GM23338 (cell line): ENCODE measurements at regions not wholly inside any gene's neighbourhood (a gene's known extent, or its start where the extent isn't known, plus 50 kb on each side); places are given as distances from the start of the nearest gene placed in this dataset.

ENCODE experiments used
- ATAC-seq: fragments of 200-7000 bp; cut with Tn5 transposase; 3 replicates; pipeline ENCODE4 v1.9.1; 2020
- DNase-seq: peaks from one replicate; pipeline ENCODE4 v3.0.0-alpha.2; 2015; ENCODE audit warnings: low spot score
- H2AFZ ChIP-seq: fragments of 200-600 bp; sonication (generic); 2 replicates; pipeline ENCODE4 v1.8.0; 2016; ENCODE audit warnings: antibody characterized with exemption, mild to moderate bottlenecking, moderate library complexity
- H3F3A ChIP-seq: fragments of 200-600 bp; sonication (generic); replicated peaks from 2 replicates; pipeline ENCODE4 v1.8.0; 2017; ENCODE audit warnings: antibody characterized with exemption, mixed run types, low read depth
- H3K27ac ChIP-seq: fragments of 200-600 bp; sonication (generic); 2 replicates; pipeline ENCODE4 v1.6.1; 2016; ENCODE audit warnings: low read depth
- H3K27me3 ChIP-seq: fragments of 200-600 bp; sonication (generic); 2 replicates; pipeline ENCODE4 v1.8.0; 2016; ENCODE audit warnings: mild to moderate bottlenecking, mixed run types, moderate library complexity; ENCODE audit not compliant: insufficient read depth
- H3K36me3 ChIP-seq: fragments of 200-600 bp; sonication (generic); 2 replicates; pipeline ENCODE4 v1.8.0; 2016; ENCODE audit warnings: mild to moderate bottlenecking; ENCODE audit not compliant: insufficient read depth
- H3K4me1 ChIP-seq: fragments of 200-600 bp; sonication (generic); 2 replicates; pipeline ENCODE4 v1.8.0; 2016; ENCODE audit warnings: mild to moderate bottlenecking, moderate library complexity; ENCODE audit not compliant: insufficient read depth
- H3K4me2 ChIP-seq: fragments of 200-600 bp; sonication (generic); 2 replicates; pipeline ENCODE4 v1.7.1; 2017; ENCODE audit warnings: mixed run types
- H3K4me3 ChIP-seq: fragments of 200-600 bp; sonication (generic); 2 replicates; pipeline ENCODE4 v1.6.1; 2016; ENCODE audit warnings: mixed run types
- H3K79me2 ChIP-seq: fragments of 200-600 bp; sonication (generic); replicated peaks from 2 replicates; pipeline ENCODE4 v1.8.0; 2017; ENCODE audit warnings: mild to moderate bottlenecking; ENCODE audit not compliant: insufficient read depth
- H3K9me2 ChIP-seq: fragments of 200-600 bp; sonication (generic); 2 replicates; pipeline ENCODE4 v1.8.0; 2017; ENCODE audit not compliant: insufficient read depth
- H4K20me1 ChIP-seq: fragments of 200-600 bp; sonication (generic); replicated peaks from 2 replicates; pipeline ENCODE4 v1.8.0; 2017; ENCODE audit warnings: mild to moderate bottlenecking; ENCODE audit not compliant: insufficient read depth
- H3K27ac Mint-ChIP-seq: 2 replicates; pipeline ENCODE4 v1.8.0; 2020; ENCODE audit warnings: inconsistent platforms, mild to moderate bottlenecking, moderate library complexity, mixed read lengths
- H3K27me3 Mint-ChIP-seq: 3 replicates; pipeline ENCODE4 v1.8.0; 2022; ENCODE audit warnings: low read depth, mild to moderate bottlenecking, moderate library complexity, mixed read lengths, inconsistent platforms; ENCODE audit not compliant: insufficient read depth, poor library complexity
- H3K36me3 Mint-ChIP-seq: 3 replicates; pipeline ENCODE4 v1.8.0; 2021; ENCODE audit warnings: low read depth, mild to moderate bottlenecking, inconsistent platforms, moderate library complexity, mixed read lengths
- H3K4me1 Mint-ChIP-seq: 3 replicates; pipeline ENCODE4 v1.8.0; 2020; ENCODE audit warnings: mild to moderate bottlenecking, inconsistent platforms, mixed read lengths
- H3K4me3 Mint-ChIP-seq: 3 replicates; pipeline ENCODE4 v1.8.0; 2021; ENCODE audit warnings: moderate library complexity, mild to moderate bottlenecking, inconsistent platforms, mixed read lengths
- H3K9me3 Mint-ChIP-seq: 3 replicates; pipeline ENCODE4 v1.8.0; 2020; ENCODE audit warnings: moderate library complexity, mild to moderate bottlenecking, inconsistent platforms, mixed read lengths
- CREB1 ChIP-seq: fragments of 250-450 bp; sonication (Bioruptor Pico); IDR thresholded peaks from 2 replicates; pipeline ENCODE4 v1.5.0; 2020; ENCODE audit warnings: low read depth, mild to moderate bottlenecking, moderate library complexity
- EZH2 ChIP-seq: fragments of 200-600 bp; sonication (generic); IDR thresholded peaks from one replicate; pipeline ENCODE4 v1.8.0; 2017; ENCODE audit warnings: antibody characterized with exemption, mild to moderate bottlenecking, low read depth; ENCODE audit not compliant: unreplicated experiment
- EZH2phosphoT487 ChIP-seq: fragments of 200-600 bp; sonication (generic); IDR thresholded peaks from one replicate; pipeline ENCODE4 v1.8.1; 2018; ENCODE audit warnings: antibody characterized with exemption; ENCODE audit not compliant: unreplicated experiment
- JUNB ChIP-seq: IDR thresholded peaks from one replicate; pipeline ENCODE4 v1.6.1; 2016; ENCODE audit warnings: antibody characterized with exemption; ENCODE audit not compliant: unreplicated experiment
- NANOG ChIP-seq: IDR thresholded peaks from 2 replicates; pipeline ENCODE4 v1.6.1; 2016; ENCODE audit warnings: antibody characterized with exemption, borderline replicate concordance
- POLR2AphosphoS5 ChIP-seq: IDR thresholded peaks from 2 replicates; pipeline ENCODE4 v1.6.1; 2016; ENCODE audit warnings: antibody characterized with exemption, low read depth
- STAT1 ChIP-seq: IDR thresholded peaks from one replicate; pipeline ENCODE4 v1.6.1; 2016; ENCODE audit warnings: antibody characterized with exemption; ENCODE audit not compliant: unreplicated experiment
- ZNF114 ChIP-seq: fragments of 250-450 bp; sonication (Bioruptor Pico); IDR thresholded peaks from 2 replicates; pipeline ENCODE4 v1.5.0; 2020; ENCODE audit warnings: mild to moderate bottlenecking, moderate library complexity
- ZNF331 ChIP-seq: fragments of 250-450 bp; sonication (Bioruptor Pico); IDR thresholded peaks from 2 replicates; pipeline ENCODE4 v1.5.0; 2020; ENCODE audit warnings: low read depth, mild to moderate bottlenecking, moderate library complexity
- TF ChIP-seq, protein P1 (sequence below), 2 experiments: fragments of 200-600 bp in 1 of 2; sonication (generic) in 1 of 2; conservative IDR thresholded peaks; 2 replicates each; pipeline versions ENCODE4 v1.5.1 to v1.6.1; 2016 to 2017; ENCODE audit warnings: antibody characterized with exemption in 2 of 2, low read depth in 2 of 2, mild to moderate bottlenecking in 2 of 2, moderate library complexity in 1 of 2
- TF ChIP-seq, protein P2 (sequence below): IDR thresholded peaks from 2 replicates; pipeline ENCODE4 v1.6.1; 2016; ENCODE audit warnings: antibody characterized with exemption
- TF ChIP-seq, protein P3 (sequence below): IDR thresholded peaks from one replicate; pipeline ENCODE4 v1.6.1; 2018; ENCODE audit warnings: antibody characterized with exemption; ENCODE audit not compliant: unreplicated experiment

DNA sequence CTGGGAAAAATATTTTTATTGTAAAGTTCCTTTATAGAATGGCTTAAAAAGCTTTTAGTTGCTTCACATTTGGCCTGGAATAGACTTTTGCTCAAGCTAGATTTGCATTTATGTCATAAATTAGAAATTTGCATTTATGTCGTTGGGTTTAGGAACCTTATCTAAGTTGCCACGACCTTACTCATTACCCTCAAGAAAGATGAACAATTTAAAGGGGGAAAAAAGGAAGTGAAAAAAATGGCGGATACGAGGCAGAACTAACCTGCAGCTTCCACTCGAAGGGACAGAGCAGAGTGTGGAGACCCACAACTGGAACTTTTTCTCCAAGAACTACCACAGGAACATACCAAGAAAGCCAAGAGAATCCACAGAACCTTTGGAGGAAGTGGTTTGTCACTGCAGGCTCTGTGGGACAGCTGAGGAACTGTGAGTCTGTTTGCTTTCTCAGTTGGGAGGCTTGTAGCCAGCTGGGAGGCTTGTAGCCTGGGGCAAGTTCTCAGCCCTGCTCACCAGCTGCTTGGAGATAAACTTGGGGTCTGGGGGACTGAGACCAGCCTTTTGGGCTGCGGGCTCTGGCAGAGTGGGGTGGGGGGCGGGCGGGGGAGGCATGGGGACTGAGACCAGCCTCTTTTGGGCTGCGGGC, 349.9 kb upstream of the MEIS1 start (continued):
- no peak for TF ChIP-seq CREB1 (CRISPR knock-in tag)
- TF ChIP-seq STAT1 = no peak
- TF ChIP-seq EZH2 = no peak
- no peak for TF ChIP-seq ZNF114 (CRISPR knock-in tag)
- TF ChIP-seq, protein P1, sequence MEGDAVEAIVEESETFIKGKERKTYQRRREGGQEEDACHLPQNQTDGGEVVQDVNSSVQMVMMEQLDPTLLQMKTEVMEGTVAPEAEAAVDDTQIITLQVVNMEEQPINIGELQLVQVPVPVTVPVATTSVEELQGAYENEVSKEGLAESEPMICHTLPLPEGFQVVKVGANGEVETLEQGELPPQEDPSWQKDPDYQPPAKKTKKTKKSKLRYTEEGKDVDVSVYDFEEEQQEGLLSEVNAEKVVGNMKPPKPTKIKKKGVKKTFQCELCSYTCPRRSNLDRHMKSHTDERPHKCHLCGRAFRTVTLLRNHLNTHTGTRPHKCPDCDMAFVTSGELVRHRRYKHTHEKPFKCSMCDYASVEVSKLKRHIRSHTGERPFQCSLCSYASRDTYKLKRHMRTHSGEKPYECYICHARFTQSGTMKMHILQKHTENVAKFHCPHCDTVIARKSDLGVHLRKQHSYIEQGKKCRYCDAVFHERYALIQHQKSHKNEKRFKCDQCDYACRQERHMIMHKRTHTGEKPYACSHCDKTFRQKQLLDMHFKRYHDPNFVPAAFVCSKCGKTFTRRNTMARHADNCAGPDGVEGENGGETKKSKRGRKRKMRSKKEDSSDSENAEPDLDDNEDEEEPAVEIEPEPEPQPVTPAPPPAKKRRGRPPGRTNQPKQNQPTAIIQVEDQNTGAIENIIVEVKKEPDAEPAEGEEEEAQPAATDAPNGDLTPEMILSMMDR (conservative IDR thresholded peaks at IDR 0.05; ENCODE audit: low read depth in 2 of 2) = no peak
- TF ChIP-seq ZNF331 (CRISPR knock-in tag) = no peak
- TF ChIP-seq NANOG = no peak
- no peak for TF ChIP-seq EZH2phosphoT487
- TF ChIP-seq POLR2AphosphoS5 = no peak

DNA sequence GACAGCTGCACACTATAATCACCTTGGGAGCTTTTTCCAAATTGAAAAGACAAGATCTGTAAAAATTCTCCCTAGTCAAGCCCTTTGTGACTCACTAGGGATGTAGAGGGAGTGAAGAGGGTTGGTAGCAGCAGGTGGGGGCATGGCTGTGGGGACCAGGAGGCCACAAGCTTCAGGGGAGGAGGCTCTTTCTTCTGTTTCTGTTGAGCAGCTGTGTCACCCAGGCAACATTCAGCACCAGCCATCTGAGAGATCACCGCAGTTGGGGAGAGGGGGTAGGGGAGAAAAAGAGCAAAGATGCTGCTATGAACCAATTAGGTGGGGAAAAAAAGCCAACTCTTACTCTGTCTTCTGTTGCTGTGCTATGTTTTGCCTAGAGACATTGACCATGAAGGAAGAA, 352.3 kb upstream of the MEIS1 start:
- H4K20me1 ChIP-seq = no peaks in the 10 kb centered on the region
- no peak overlapping the region for H3K4me2 ChIP-seq
- peaks cover 12% of the 10 kb centered on the region for H3K4me1 Mint-ChIP-seq
- H3K79me2 ChIP-seq = no peaks in the 10 kb centered on the region
- H3K36me3 Mint-ChIP-seq = no peaks in the 10 kb centered on the region; the same call in 2 of the 3 replicates
- peaks cover 6% of the 10 kb centered on the region for H3K9me3 Mint-ChIP-seq
- no peak overlapping the region for H3K4me3 ChIP-seq
- ATAC-seq (no peak), DNase-seq (no peak)
- no peaks in the 10 kb centered on the region for H3K36me3 ChIP-seq
- no peak overlapping the region for H3K27ac ChIP-seq
- no peaks in the 10 kb centered on the region for H3K27me3 Mint-ChIP-seq
- peaks cover 12% of the 10 kb centered on the region; the same call in 1 of the 2 replicates for H3K9me2 ChIP-seq
- H3K27me3 ChIP-seq = no peaks in the 10 kb centered on the region
- no peaks in the 10 kb centered on the region for H3K4me1 ChIP-seq
- no peak overlapping the region for H3K27ac Mint-ChIP-seq
- H2AFZ ChIP-seq = no peak overlapping the region
- no peak overlapping the region for H3K4me3 Mint-ChIP-seq
- no peaks in the 10 kb centered on the region for H3F3A ChIP-seq
- TF ChIP-seq CREB1 (CRISPR knock-in tag) (no peak), POLR2AphosphoS5 (no peak), ZNF114 (CRISPR knock-in tag) (no peak), STAT1 (no peak), EZH2 (no peak), JUNB (no peak), EZH2phosphoT487 (no peak), NANOG (no peak)
- TF ChIP-seq, protein P2, sequence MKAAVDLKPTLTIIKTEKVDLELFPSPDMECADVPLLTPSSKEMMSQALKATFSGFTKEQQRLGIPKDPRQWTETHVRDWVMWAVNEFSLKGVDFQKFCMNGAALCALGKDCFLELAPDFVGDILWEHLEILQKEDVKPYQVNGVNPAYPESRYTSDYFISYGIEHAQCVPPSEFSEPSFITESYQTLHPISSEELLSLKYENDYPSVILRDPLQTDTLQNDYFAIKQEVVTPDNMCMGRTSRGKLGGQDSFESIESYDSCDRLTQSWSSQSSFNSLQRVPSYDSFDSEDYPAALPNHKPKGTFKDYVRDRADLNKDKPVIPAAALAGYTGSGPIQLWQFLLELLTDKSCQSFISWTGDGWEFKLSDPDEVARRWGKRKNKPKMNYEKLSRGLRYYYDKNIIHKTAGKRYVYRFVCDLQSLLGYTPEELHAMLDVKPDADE = no peak
- TF ChIP-seq, protein P1 (conservative IDR thresholded peaks at IDR 0.05; ENCODE audit: low read depth in 2 of 2) = no peak
- TF ChIP-seq, protein P3, sequence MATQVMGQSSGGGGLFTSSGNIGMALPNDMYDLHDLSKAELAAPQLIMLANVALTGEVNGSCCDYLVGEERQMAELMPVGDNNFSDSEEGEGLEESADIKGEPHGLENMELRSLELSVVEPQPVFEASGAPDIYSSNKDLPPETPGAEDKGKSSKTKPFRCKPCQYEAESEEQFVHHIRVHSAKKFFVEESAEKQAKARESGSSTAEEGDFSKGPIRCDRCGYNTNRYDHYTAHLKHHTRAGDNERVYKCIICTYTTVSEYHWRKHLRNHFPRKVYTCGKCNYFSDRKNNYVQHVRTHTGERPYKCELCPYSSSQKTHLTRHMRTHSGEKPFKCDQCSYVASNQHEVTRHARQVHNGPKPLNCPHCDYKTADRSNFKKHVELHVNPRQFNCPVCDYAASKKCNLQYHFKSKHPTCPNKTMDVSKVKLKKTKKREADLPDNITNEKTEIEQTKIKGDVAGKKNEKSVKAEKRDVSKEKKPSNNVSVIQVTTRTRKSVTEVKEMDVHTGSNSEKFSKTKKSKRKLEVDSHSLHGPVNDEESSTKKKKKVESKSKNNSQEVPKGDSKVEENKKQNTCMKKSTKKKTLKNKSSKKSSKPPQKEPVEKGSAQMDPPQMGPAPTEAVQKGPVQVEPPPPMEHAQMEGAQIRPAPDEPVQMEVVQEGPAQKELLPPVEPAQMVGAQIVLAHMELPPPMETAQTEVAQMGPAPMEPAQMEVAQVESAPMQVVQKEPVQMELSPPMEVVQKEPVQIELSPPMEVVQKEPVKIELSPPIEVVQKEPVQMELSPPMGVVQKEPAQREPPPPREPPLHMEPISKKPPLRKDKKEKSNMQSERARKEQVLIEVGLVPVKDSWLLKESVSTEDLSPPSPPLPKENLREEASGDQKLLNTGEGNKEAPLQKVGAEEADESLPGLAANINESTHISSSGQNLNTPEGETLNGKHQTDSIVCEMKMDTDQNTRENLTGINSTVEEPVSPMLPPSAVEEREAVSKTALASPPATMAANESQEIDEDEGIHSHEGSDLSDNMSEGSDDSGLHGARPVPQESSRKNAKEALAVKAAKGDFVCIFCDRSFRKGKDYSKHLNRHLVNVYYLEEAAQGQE = no peak
